OCI-LY1 (cell line): ENCODE measurements at regions not wholly inside any gene's neighbourhood (a gene's known extent, or its start where the extent isn't known, plus 50 kb on each side); places are given as distances from the start of the nearest gene placed in this dataset.

Experiments
- CTCF ChIP-seq: fragments of 200-600 bp; sonication (generic), shearing (Covaris generic); IDR thresholded peaks from 2 replicates; pipeline ENCODE4 v1.5.1; 2017; ENCODE audit warnings: mild to moderate bottlenecking, antibody characterized with exemption, low read length, moderate library complexity, mixed read lengths
- EZH2 ChIP-seq: fragments of 200-600 bp; sonication (generic), shearing (Covaris generic); IDR thresholded peaks from 2 replicates; pipeline ENCODE4 v1.8.0; 2017; ENCODE audit warnings: borderline replicate concordance, mixed run types, mild to moderate bottlenecking, antibody characterized with exemption, low read length, moderate library complexity, mixed read lengths

DNA sequence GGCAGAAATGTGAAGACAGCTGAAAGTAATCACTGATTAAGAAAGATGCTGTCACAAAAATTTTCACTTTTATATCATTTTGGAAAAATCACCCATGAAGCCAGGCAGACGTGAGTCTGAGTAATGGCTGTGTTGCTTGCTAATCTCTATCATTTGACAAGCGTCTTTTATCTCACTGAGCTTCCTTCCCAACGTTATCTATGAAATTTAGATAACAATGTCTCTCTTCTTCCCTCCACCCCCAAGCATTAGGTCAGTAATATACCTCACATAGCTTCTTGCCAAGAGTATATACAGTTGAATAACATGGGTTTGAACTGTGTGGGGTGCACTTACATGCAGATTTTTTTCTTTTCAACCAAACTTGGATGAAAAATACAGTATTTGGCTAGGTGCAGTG lies 388.6 kb upstream of the NRXN1 start:
- TF ChIP-seq CTCF (no peak), EZH2 (no peak)
